ENCODE measurements at regions not wholly inside any gene's neighbourhood (a gene's known extent, or its start where the extent isn't known, plus 50 kb on each side); places are given as distances from the start of the nearest gene placed in this dataset.

- no peak for TF ChIP-seq CBX8 (IDR thresholded peaks at IDR 0.05; ENCODE audit: borderline replicate concordance, low read depth, low read length)
- TF ChIP-seq CTCF (IDR thresholded peaks at IDR 0.05; ENCODE audit: control extremely low read depth in 1 of 3, insufficient read depth in 1 of 3, low read depth in 1 of 3, low read length in 3 of 3), result no peak
Measured at GRCh38 chr12:46678426-46678825, 147.4 kb downstream of the SLC38A4 start.
